WI38 (cell line): ENCODE measurements at regions not wholly inside any gene's neighbourhood (a gene's known extent, or its start where the extent isn't known, plus 50 kb on each side); places are given as distances from the start of the nearest gene placed in this dataset.

Source experiments
- H3K4me3 ChIP-seq: 2 replicates; pipeline ENCODE4 v1.5.1; 2011; ENCODE audit warnings: low read depth, mild to moderate bottlenecking, control low read depth, low read length
- CTCF ChIP-seq: IDR thresholded peaks from 2 replicates; pipeline ENCODE4 v1.5.1; 2012; ENCODE audit warnings: low read depth, mild to moderate bottlenecking, control low read depth, low read length

DNA sequence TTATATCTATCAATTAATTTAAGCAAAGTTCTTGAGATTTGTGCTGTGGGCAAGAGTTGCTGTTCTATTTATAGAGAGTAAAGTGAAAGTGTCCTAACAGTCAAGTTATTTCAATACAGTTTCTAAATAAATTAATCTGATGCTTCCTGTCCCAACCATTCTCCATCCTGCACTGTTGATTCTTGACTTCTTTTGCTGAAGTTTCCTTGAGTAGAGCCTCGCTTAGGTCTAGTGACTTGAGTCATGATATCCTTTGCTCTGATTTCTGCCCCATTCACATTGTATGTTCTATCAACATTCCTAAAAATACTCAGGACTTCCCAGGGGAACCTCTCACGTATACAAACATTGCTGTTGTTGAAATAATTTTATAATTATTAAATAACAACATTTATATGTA, 498.4 kb upstream of the ALCAM start:
- no peak overlapping the region for H3K4me3 ChIP-seq
- TF ChIP-seq CTCF, result no peak

DNA sequence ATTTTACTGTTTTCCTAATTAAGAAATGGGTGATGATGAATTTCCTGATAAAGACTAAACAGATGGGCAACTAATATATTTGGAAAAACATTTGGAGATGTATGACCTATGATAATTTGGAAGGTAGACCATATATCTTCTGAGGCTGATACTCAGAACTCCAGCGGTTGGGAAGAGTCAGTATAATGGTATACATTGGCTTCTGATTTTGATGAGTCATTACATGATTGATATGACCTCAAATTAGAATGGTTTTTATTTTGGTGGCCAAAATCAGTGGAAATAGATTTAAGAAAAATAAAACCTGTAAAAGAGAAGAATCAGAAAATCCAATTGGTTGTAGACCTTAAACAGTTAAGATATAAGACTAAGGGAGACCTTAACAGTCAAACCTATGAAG, 496.4 kb upstream of the ALCAM start:
- TF ChIP-seq CTCF, result no peak
- no peak overlapping the region for H3K4me3 ChIP-seq

- no peak for TF ChIP-seq CTCF
- H3K4me3 ChIP-seq, result no peak overlapping the region
Observed at GRCh38 chr3:104873331-104873730, 493.4 kb upstream of the ALCAM start.

- no peak overlapping the region for H3K4me3 ChIP-seq
- TF ChIP-seq CTCF, result no peak
Observed at GRCh38 chr3:104878395-104878794, 488.3 kb upstream of the ALCAM start.

- TF ChIP-seq CTCF, result no peak
- H3K4me3 ChIP-seq, result no peak overlapping the region
Observed at GRCh38 chr3:104879919-104880318, 486.8 kb upstream of the ALCAM start.

DNA sequence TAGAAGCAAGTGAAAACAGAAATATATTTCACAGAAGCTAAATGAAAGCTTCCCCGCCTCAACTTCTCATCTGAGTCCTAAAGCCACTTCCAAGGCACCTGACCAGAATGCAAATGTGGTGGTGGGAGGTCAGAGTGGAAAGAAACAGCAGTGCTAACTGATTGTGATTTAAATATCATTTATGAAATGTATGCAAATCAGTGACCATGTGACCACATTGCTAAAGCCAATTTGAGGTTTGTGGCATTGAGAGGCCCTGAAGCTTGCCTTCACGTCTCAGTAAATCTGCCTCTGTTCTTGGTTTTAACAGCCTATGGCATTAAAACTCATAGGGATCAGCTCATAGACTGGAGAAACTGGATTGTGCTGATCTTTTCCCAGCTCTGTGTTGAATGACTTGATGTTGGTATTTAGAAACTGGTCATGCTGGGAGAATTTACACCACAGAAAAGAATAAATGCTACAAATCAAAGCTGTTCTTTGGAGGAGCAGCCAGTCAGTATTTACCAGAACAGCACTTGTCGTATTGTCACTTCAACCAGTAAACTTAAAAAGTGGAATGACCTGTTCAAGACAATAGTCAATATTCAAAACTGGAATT, 481.4 kb upstream of the ALCAM start:
- H3K4me3 ChIP-seq, result no peak overlapping the region
- TF ChIP-seq CTCF, result no peak

- H3K4me3 ChIP-seq, result no peak overlapping the region
- TF ChIP-seq CTCF, result no peak
Observed at GRCh38 chr3:104886220-104886995, 480.3 kb upstream of the ALCAM start.
